ENCODE measurements at regions not wholly inside any gene's neighbourhood (a gene's known extent, or its start where the extent isn't known, plus 50 kb on each side); places are given as distances from the start of the nearest gene placed in this dataset.

DNA sequence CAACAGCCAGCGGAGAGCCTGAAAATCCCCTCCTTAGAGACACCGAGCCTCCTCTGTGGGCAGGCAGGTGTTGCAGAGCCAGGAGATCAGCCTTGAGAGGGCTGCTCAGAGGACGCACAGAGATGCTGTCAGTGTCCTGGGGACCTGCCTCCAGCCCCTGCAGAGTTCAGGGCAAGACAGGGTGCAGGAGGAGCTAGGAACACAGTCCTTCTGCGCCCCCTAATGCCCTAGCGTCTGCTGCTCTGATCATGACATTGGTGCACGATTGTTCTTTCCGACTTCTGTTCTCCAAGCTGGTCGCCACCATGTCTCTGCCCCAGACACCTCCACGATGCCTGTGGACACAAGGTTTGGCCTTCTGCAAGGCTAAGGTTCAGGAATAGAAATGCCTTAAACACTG lies 613.7 kb upstream of the MKI67 start:
- TF ChIP-seq POLR2A (IDR thresholded peaks at IDR 0.05), result no peak
- TF ChIP-seq, protein P1, sequence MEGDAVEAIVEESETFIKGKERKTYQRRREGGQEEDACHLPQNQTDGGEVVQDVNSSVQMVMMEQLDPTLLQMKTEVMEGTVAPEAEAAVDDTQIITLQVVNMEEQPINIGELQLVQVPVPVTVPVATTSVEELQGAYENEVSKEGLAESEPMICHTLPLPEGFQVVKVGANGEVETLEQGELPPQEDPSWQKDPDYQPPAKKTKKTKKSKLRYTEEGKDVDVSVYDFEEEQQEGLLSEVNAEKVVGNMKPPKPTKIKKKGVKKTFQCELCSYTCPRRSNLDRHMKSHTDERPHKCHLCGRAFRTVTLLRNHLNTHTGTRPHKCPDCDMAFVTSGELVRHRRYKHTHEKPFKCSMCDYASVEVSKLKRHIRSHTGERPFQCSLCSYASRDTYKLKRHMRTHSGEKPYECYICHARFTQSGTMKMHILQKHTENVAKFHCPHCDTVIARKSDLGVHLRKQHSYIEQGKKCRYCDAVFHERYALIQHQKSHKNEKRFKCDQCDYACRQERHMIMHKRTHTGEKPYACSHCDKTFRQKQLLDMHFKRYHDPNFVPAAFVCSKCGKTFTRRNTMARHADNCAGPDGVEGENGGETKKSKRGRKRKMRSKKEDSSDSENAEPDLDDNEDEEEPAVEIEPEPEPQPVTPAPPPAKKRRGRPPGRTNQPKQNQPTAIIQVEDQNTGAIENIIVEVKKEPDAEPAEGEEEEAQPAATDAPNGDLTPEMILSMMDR (IDR thresholded peaks at IDR 0.05), result no peak
- TF ChIP-seq EP300 (IDR thresholded peaks at IDR 0.05), result no peak

Data from sigmoid colon (tissue), 4 donors.